Endothelial cell of umbilical vein (primary cell): ENCODE measurements at regions not wholly inside any gene's neighbourhood (a gene's known extent, or its start where the extent isn't known, plus 50 kb on each side); places are given as distances from the start of the nearest gene placed in this dataset.

Source experiments
- BruUV-seq: library from RNA; stranded (reverse); fragments of 400-500 nt; replicated peaks from 2 replicates; lab custom pipeline; 2021; lab: Mats Ljungman, UMichigan
- CTCF ChIA-PET: fragments of 300-600, 350-600 bp; sonication (Branson Sonifier 250); formaldehyde crosslinking; loops from one replicate; lab custom pipeline; 2021; ENCODE audit warnings: antibody characterized with exemption, inconsistent platforms; lab: Charles Lee
- POLR2A ChIA-PET: fragments of 300-600, 350-600 bp; sonication (Branson Sonifier 250); formaldehyde crosslinking; loops from one replicate; lab custom pipeline; 2021; ENCODE audit warnings: antibody characterized with exemption, inconsistent platforms; lab: Charles Lee
- DNase-seq: peaks from one replicate; pipeline ENCODE4 v3.0.0-alpha.2; 2011; ENCODE audit warnings: low read depth, low spot score
- FAIRE-seq: peaks from 2 replicates; lab custom pipeline; 2011; peaks lifted over from hg19 to GRCh38; lab: Jason Lieb, UNC
- H2AFZ ChIP-seq: 2 replicates; pipeline ENCODE4 v1.6.0; 2012; ENCODE audit warnings: low read depth, low read length, control low read depth, inconsistent platforms
- H3K27ac ChIP-seq: 2 replicates; pipeline ENCODE4 v1.5.1; 2011; ENCODE audit warnings: low read depth, mild to moderate bottlenecking, control low read depth, low read length, moderate library complexity; ENCODE audit not compliant: insufficient read depth
- H3K27me3 ChIP-seq, 2 experiments: 2 replicates each; pipeline versions ENCODE4 v1.6.0 to v1.6.1; 2011; ENCODE audit warnings: low read length in 2 of 2, mixed read lengths in 1 of 2; ENCODE audit not compliant: control insufficient read depth in 2 of 2, insufficient read depth in 2 of 2
- H3K36me3 ChIP-seq, 2 experiments: 2 replicates in 1 of 2; 3 replicates in 1 of 2; pipeline ENCODE4 v1.5.1; 2011; ENCODE audit warnings: low read length in 2 of 2, mild to moderate bottlenecking in 1 of 2, moderate library complexity in 1 of 2; ENCODE audit not compliant: control insufficient read depth in 2 of 2, insufficient read depth in 2 of 2; ENCODE audit errors: extremely low read depth in 1 of 2
- H3K4me1 ChIP-seq: 3 replicates; pipeline ENCODE4 v1.5.1; 2011; ENCODE audit warnings: mild to moderate bottlenecking, low read length; ENCODE audit not compliant: control insufficient read depth, insufficient read depth; ENCODE audit errors: extremely low read depth
- H3K4me2 ChIP-seq: 2 replicates; pipeline ENCODE4 v1.6.1; 2011; ENCODE audit warnings: low read length, control low read depth, mixed read lengths; ENCODE audit not compliant: insufficient read depth
- H3K4me3 ChIP-seq, 3 experiments: fragments of 200-600 bp in 1 of 3; sonication (generic), shearing (Covaris generic) in 1 of 3; replicated peaks in 1 of 3; 2 replicates each; pipeline ENCODE4 v1.5.1; 2011 to 2016; ENCODE audit warnings: control low read depth in 3 of 3, low read length in 3 of 3, mild to moderate bottlenecking in 2 of 3, inconsistent platforms in 1 of 3, low read depth in 1 of 3, moderate library complexity in 1 of 3; ENCODE audit not compliant: insufficient read depth in 1 of 3
- H3K79me2 ChIP-seq: 2 replicates; pipeline ENCODE4 v1.6.0; 2012; ENCODE audit warnings: low read length, inconsistent platforms; ENCODE audit not compliant: control insufficient read depth, insufficient read depth
- H3K9ac ChIP-seq: replicated peaks from 2 replicates; pipeline ENCODE3; 2011; ENCODE audit warnings: low read length, control low read depth; ENCODE audit not compliant: insufficient read depth; ENCODE audit errors: extremely low read depth
- H3K9me1 ChIP-seq: replicated peaks from 3 replicates; pipeline ENCODE4 v1.6.0; 2011; ENCODE audit warnings: mild to moderate bottlenecking, low read length; ENCODE audit not compliant: control insufficient read depth, insufficient read depth; ENCODE audit errors: extremely low read depth
- H3K9me3 ChIP-seq: replicated peaks from 2 replicates; pipeline ENCODE4 v1.5.1; 2012; ENCODE audit warnings: low read length, inconsistent platforms; ENCODE audit not compliant: control insufficient read depth, insufficient read depth
- H4K20me1 ChIP-seq: replicated peaks from 2 replicates; pipeline ENCODE3; 2011; ENCODE audit warnings: mild to moderate bottlenecking, low read length; ENCODE audit not compliant: control insufficient read depth, insufficient read depth; ENCODE audit errors: extremely low read depth
- EZH2 ChIP-seq: IDR thresholded peaks from 2 replicates; pipeline ENCODE4 v1.6.1; 2012; ENCODE audit warnings: borderline replicate concordance, low read depth, mild to moderate bottlenecking, moderate library complexity, low read length, inconsistent platforms; ENCODE audit not compliant: severe bottlenecking
- FOS ChIP-seq: IDR thresholded peaks from 2 replicates; pipeline ENCODE4 v1.6.1; 2011; ENCODE audit warnings: mild to moderate bottlenecking, low read length, moderate library complexity, borderline replicate concordance; ENCODE audit not compliant: insufficient read depth
- GATA2 ChIP-seq: IDR thresholded peaks from 2 replicates; pipeline ENCODE4 v1.7.0; 2011; ENCODE audit warnings: low read depth, mild to moderate bottlenecking, moderate library complexity, mixed read lengths, low read length; ENCODE audit not compliant: insufficient read length, insufficient read depth
- JUN ChIP-seq: IDR thresholded peaks from 2 replicates; pipeline ENCODE4 v1.6.1; 2011; ENCODE audit warnings: borderline replicate concordance, low read depth; ENCODE audit not compliant: insufficient read length, insufficient read depth
- MYC ChIP-seq: IDR thresholded peaks from one replicate; pipeline ENCODE4 v1.6.1; 2011; ENCODE audit warnings: mild to moderate bottlenecking, low read depth, low read length
- POLR2A ChIP-seq: IDR thresholded peaks from 2 replicates; pipeline ENCODE4 v1.6.1; 2012; ENCODE audit warnings: low read depth, mild to moderate bottlenecking, control low read depth, low read length
- POLR2AphosphoS5 ChIP-seq: IDR thresholded peaks from 2 replicates; pipeline ENCODE4 v1.6.1; 2012; ENCODE audit warnings: low read depth, mild to moderate bottlenecking, control low read depth, low read length, moderate library complexity; ENCODE audit not compliant: insufficient read depth
- dilution Hi-C: fragments of 300-500 bp; cut with MboI; formaldehyde crosslinking; loops from one replicate; pipeline ENCODE4 v1.15.0; 2019; ENCODE audit warnings: low sequenced_read_pairs; ENCODE audit not compliant: extremely low pct_ligation_motif_present
- intact Hi-C: fragments of 100-400 bp; cut with micrococcal nuclease; formaldehyde crosslinking; loops from one replicate; pipeline ENCODE4 v1.10.0; 2022
- TF ChIP-seq, protein P1 (sequence below), 2 donors: IDR thresholded peaks; 1 replicate in 1 of 2; 2 replicates in 1 of 2; pipeline ENCODE4 v1.5.1; 2011; ENCODE audit warnings: low read length in 2 of 2, mild to moderate bottlenecking in 2 of 2, moderate library complexity in 2 of 2, control low read depth in 1 of 2, inconsistent platforms in 1 of 2, low read depth in 1 of 2; ENCODE audit not compliant: insufficient read depth in 1 of 2; ENCODE audit errors: extremely low read depth in 1 of 2
- TF ChIP-seq, protein P2 (sequence below): IDR thresholded peaks from 2 replicates; pipeline ENCODE4 v1.6.1; 2011; ENCODE audit not compliant: insufficient read depth, insufficient read length

DNA sequence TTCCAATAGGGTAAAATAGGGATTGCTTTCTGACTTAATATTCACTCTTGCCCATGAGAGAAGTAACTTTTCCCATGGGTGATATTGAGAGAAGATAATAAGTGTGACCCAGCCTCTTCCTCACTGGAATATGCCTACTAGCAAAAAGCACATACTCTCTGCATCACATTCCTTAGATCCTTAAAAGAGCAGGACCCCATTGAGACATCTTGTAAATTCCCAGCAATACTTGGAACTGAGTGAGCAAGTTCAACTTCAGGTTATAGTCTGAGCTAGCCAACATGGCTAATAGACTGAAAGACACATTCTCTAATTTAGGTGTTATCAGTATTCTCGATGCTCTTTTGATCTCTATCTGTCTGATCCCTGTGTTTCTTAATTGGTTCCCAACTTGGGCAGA is 1372.3 kb downstream of the STIM2 start:
- TF ChIP-seq MYC (no peak), EZH2 (no peak), POLR2AphosphoS5 (no peak), GATA2 (no peak), JUN (no peak), POLR2A (no peak), FOS (no peak)
- TF ChIP-seq, protein P1, sequence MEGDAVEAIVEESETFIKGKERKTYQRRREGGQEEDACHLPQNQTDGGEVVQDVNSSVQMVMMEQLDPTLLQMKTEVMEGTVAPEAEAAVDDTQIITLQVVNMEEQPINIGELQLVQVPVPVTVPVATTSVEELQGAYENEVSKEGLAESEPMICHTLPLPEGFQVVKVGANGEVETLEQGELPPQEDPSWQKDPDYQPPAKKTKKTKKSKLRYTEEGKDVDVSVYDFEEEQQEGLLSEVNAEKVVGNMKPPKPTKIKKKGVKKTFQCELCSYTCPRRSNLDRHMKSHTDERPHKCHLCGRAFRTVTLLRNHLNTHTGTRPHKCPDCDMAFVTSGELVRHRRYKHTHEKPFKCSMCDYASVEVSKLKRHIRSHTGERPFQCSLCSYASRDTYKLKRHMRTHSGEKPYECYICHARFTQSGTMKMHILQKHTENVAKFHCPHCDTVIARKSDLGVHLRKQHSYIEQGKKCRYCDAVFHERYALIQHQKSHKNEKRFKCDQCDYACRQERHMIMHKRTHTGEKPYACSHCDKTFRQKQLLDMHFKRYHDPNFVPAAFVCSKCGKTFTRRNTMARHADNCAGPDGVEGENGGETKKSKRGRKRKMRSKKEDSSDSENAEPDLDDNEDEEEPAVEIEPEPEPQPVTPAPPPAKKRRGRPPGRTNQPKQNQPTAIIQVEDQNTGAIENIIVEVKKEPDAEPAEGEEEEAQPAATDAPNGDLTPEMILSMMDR (IDR thresholded peaks at IDR 0.05; ENCODE audit: extremely low read depth in 1 of 2, insufficient read depth in 1 of 2, low read depth in 1 of 2, low read length in 2 of 2), result no peak
- TF ChIP-seq, protein P2, sequence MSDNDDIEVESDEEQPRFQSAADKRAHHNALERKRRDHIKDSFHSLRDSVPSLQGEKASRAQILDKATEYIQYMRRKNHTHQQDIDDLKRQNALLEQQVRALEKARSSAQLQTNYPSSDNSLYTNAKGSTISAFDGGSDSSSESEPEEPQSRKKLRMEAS, result no peak
- H3K79me2 ChIP-seq, result no peaks in the 10 kb centered on the region
- FAIRE-seq (no peak), DNase-seq (no peak)
- no peaks in the 10 kb centered on the region for H4K20me1 ChIP-seq
- ChIA-PET CTCF (no interaction called here), POLR2A (no interaction called here)
- H3K27ac ChIP-seq, result no peak overlapping the region
- no peaks in the 10 kb centered on the region for H3K9me3 ChIP-seq
- H3K4me1 ChIP-seq, result no peaks in the 10 kb centered on the region
- H3K9me1 ChIP-seq, result no peaks in the 10 kb centered on the region
- no peak overlapping the region for H3K4me3 ChIP-seq
- H3K36me3 ChIP-seq, result no peaks in the 10 kb centered on the region
- intact Hi-C loops, result no loop called here
- no peak overlapping the region for H3K4me2 ChIP-seq
- H2AFZ ChIP-seq, result no peak overlapping the region
- dilution Hi-C loops, result no loop called here
- H3K9ac ChIP-seq, result no peak overlapping the region
- BruUV-seq, result no TSS peak
- H3K27me3 ChIP-seq, result no peaks in the 10 kb centered on the region
